ENCODE measurements at regions not wholly inside any gene's neighbourhood (a gene's known extent, or its start where the extent isn't known, plus 50 kb on each side); places are given as distances from the start of the nearest gene placed in this dataset.

GRCh38 chr6:131382631-131383030 lies 190.4 kb upstream of the ARG1 start:
- WGBS, 2 experiments (ENCODE audit: extremely low coverage in 1 of 2, insufficient coverage in 1 of 2, insufficient read length in 1 of 2, insufficient replicate concordance in 2 of 2, low coverage in 1 of 2, low lambda C conversion rate in 2 of 2, missing lambda C conversion rate in 1 of 2) = 89% methylated on average over 10 of the region's 10 CpGs; no CpG with 5 or more reads in 1 of the 2 experiments
- Histone ChIP-seq H2BK20ac (ENCODE audit: low read length) (no peak overlapping the region), H3K14ac (ENCODE audit: insufficient read length) (no peak overlapping the region), H3K9me3 (ENCODE audit: insufficient read depth in 2 of 2, low read depth in 1 of 2, low read length in 1 of 2) (no peaks in the 10 kb centered on the region), H2BK120ac (replicated peaks; ENCODE audit: low read depth, low read length) (no peak overlapping the region), H3K79me2 (ENCODE audit: control insufficient read depth in 1 of 2, insufficient read depth in 2 of 2, low read length in 2 of 2) (no peaks in the 10 kb centered on the region), H3K9ac (replicated peaks in 1 of 4; ENCODE audit: extremely low read depth in 1 of 4, low read depth in 3 of 4, low read length in 3 of 4) (no peak overlapping the region), H4K20me1 (replicated peaks in 1 of 2; ENCODE audit: control insufficient read depth in 1 of 2, insufficient read depth in 2 of 2, low read length in 2 of 2) (no peaks in the 10 kb centered on the region), H3K36me3 (ENCODE audit: control insufficient read depth in 2 of 4, insufficient read depth in 4 of 4, low read length in 3 of 4) (no peaks in the 10 kb centered on the region; a peak in 1 of 8 replicates), H3K4me1 (replicated peaks in 1 of 4; ENCODE audit: control insufficient read depth in 3 of 4, insufficient read depth in 4 of 4, low read length in 3 of 4) (peaks cover 0 to 3% (median 0%) of the 10 kb centered on the region in 4 experiments; a peak in 2 of 7 replicates), H2AK5ac (ENCODE audit: low read depth, low read length) (no peak overlapping the region), H3K4ac (replicated peaks; ENCODE audit: insufficient read length, low read depth, low read length) (no peak overlapping the region), H2BK15ac (ENCODE audit: low read length) (no peak overlapping the region), H3K79me1 (ENCODE audit: low read depth, low read length) (no peaks in the 10 kb centered on the region), H2BK5ac (ENCODE audit: low read depth, low read length) (no peak overlapping the region), H4K91ac (replicated peaks; ENCODE audit: insufficient read length, low read length) (no peak overlapping the region), H4K8ac (ENCODE audit: extremely low read depth, insufficient read depth, low read length) (no peak overlapping the region), H3K23me2 (ENCODE audit: low read depth, low read length) (no peaks in the 10 kb centered on the region; the same call in 1 of the 2 replicates), H2AFZ (ENCODE audit: low read length) (no peak overlapping the region), H3K23ac (ENCODE audit: insufficient read length) (no peak overlapping the region), H3K27ac (ENCODE audit: low read depth, low read length) (no peak overlapping the region), H3K4me2 (ENCODE audit: insufficient read depth in 1 of 2, low read depth in 2 of 2, low read length in 2 of 2) (no peak overlapping the region), H3K18ac (ENCODE audit: extremely low read depth, low read length) (no peak overlapping the region), H3K27me3 (replicated peaks in 1 of 4; ENCODE audit: control insufficient read depth in 3 of 4, extremely low read depth in 1 of 4, insufficient read depth in 3 of 4, low read length in 3 of 4) (no peaks in the 10 kb centered on the region; a peak in 1 of 7 replicates), H4K5ac (ENCODE audit: insufficient read length, low read depth, low read length) (no peak overlapping the region), H2BK12ac (ENCODE audit: low read depth, low read length) (no peak overlapping the region), H3K4me3 (ENCODE audit: extremely low read depth in 1 of 4, insufficient read depth in 2 of 4, low read depth in 3 of 4, low read length in 4 of 4) (no peak overlapping the region), H3K56ac (replicated peaks; ENCODE audit: insufficient read length, low read depth, low read length) (no peak overlapping the region)
- ChIA-PET POLR2A (ENCODE audit: partially characterized antibody) (no interaction called here), CTCF (ENCODE audit: partially characterized antibody) (no interaction called here)
- FAIRE-seq (no peak), DNase-seq (ENCODE audit: low read depth in 1 of 2, low spot score in 2 of 2) (no peak)
- TF ChIP-seq JUND (IDR thresholded peaks at IDR 0.05; ENCODE audit: low read length) (no peak), RNF2 (IDR thresholded peaks at IDR 0.05; ENCODE audit: borderline replicate concordance, low read depth, low read length, missing control alignments, poor library complexity, severe bottlenecking) (no peak), SP1 (IDR thresholded peaks at IDR 0.05; ENCODE audit: low read depth, low read length) (no peak), GTF2F1 (IDR thresholded peaks at IDR 0.05; ENCODE audit: borderline replicate concordance, low read depth, low read length) (no peak), KDM4A (IDR thresholded peaks at IDR 0.05; ENCODE audit: low read depth, low read length, severe bottlenecking) (no peak), CTCF (IDR thresholded peaks at IDR 0.05; ENCODE audit: control extremely low read depth in 1 of 3, insufficient read depth in 1 of 3, low read depth in 1 of 3, low read length in 3 of 3) (no peak), CBX8 (IDR thresholded peaks at IDR 0.05; ENCODE audit: borderline replicate concordance, low read depth, low read length) (no peak)
